OCI-LY7 (cell line): ENCODE measurements at regions not wholly inside any gene's neighbourhood (a gene's known extent, or its start where the extent isn't known, plus 50 kb on each side); places are given as distances from the start of the nearest gene placed in this dataset.

Source experiments
- CTCF ChIP-seq: fragments of 200-600 bp; sonication (generic); conservative IDR thresholded peaks from 2 replicates; pipeline ENCODE4 v1.5.1; 2014; ENCODE audit warnings: mild to moderate bottlenecking, antibody characterized with exemption, low read length, moderate library complexity, mixed read lengths
- EZH2phosphoT487 ChIP-seq: fragments of 200-600 bp; sonication (generic); IDR thresholded peaks from 2 replicates; pipeline ENCODE4 v1.6.1; 2018; ENCODE audit warnings: low read depth, borderline replicate concordance, mild to moderate bottlenecking, mixed run types, antibody characterized with exemption, low read length, moderate library complexity, mixed read lengths

DNA sequence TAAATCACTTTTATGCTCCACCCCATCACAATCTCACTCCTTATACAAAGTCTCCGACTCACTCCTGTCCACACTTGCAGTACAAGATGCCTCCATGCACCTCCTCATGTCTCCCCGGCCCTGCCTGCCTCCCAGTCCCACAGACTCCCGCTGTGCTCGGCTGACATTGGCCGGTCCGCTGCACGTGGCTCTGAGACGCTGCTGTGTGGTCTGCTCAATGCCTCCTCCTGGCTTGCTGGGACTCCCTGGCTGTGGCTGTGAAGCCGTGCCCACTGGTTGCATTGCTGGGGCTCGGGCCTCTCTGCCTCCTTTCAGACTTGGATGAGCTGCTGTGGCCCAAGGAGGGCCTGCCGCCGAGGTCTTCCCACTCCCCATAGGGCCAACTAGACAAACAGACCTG, 224.0 kb upstream of the B3GAT1 start:
- TF ChIP-seq CTCF (no peak), EZH2phosphoT487 (no peak)
